GM18519 (cell line): ENCODE measurements at regions not wholly inside any gene's neighbourhood (a gene's known extent, or its start where the extent isn't known, plus 50 kb on each side); places are given as distances from the start of the nearest gene placed in this dataset.

Source experiments
- ATAC-seq: cut with Tn5 transposase; IDR thresholded peaks from one replicate; pipeline ENCODE4 v1.9.1; 2021; ENCODE audit warnings: mild to moderate bottlenecking, moderate library complexity; ENCODE audit not compliant: unreplicated experiment, low FRiP score

DNA sequence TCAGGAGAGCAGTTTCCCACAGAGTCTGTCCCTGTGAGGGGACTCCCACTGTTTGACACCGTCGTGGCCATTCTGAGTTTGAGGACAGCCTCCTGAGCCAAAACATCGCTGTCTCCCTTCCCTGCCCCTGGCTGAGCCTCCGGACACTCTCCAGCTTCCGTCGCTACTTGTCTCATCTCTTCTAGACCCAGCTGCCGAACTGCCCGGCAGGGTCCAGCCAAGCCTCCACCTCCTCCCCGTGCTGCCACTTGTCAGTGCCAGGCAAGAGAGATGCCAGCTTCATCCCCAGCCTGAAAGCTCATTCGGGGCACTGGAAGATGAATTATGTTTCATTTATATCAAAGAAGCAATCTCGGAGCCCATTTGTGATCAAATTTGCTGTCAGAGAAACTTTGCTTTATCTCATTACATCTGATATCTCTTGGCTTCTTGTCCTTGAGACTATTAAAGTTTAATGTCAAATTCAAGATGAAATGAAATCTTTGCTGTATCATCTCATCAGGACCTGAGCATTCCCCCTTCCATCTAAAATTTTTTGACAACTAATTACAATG, 283.9 kb downstream of the BUD13 start:
- no peak for ATAC-seq

DNA sequence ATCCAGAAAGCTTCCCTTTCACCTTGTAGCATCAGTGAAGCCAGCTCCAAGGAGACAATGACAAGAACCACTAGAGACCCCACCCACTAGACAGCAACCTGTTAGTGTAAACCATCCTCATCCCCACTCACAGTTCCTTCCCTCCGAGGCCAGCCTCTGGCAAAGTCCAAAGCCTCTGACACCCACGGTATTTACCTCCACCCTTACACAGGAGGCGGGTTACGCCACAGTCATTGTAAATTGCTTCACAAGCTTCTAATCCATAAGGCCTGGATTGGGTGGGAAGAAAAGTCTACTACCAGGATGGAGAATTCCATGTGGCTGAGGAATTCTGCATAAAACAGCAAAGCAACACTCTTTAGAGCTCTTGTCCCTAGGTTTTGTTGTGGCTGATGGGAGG, 287.4 kb downstream of the BUD13 start:
- no peak for ATAC-seq

DNA sequence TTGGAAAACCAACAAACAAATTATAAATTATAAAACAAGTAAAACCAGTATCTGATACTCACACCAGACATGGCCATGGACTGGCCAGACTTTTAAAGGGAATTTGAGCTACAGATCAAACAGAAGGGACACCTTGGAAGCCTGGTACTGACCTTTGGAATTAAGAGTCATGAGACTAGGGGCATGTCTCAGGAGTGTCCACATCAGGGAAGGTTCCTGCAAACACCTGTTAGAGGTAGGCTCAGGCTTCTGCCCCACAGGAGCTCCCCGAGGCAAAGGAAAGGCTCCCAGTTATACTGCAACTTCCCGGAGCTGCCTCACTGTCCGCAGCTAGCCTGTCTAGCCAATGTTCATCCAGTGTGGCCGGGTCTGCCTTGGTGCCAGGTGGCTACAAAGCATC, 290.1 kb downstream of the BUD13 start:
- no peak for ATAC-seq

DNA sequence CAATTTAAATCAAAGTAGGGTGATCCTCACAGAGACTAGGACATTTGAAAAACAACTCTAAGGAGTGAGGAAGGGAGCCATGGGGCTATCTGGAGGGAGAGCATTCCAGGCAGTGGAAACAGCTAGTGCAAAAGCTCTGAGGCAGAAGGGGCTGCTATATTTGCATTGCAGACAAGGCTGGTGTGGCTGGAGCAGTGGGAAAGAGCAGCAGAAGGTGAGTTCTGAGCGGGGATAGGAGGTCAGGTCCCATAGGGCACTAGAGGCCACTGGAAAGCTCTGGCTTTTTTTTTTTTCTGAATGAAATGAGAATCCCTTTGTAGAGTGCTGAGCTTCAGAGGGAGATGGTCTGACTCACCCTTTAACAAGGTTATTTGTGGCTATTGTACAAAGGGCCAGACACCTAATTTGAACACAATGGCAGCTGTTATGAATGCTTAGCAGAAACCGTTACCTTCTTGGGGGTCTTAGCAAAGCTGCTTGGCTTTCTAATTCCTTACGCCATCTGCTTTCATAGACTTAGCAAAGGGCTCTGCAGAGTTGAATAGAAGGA, 291.6 kb downstream of the BUD13 start:
- no peak for ATAC-seq

DNA sequence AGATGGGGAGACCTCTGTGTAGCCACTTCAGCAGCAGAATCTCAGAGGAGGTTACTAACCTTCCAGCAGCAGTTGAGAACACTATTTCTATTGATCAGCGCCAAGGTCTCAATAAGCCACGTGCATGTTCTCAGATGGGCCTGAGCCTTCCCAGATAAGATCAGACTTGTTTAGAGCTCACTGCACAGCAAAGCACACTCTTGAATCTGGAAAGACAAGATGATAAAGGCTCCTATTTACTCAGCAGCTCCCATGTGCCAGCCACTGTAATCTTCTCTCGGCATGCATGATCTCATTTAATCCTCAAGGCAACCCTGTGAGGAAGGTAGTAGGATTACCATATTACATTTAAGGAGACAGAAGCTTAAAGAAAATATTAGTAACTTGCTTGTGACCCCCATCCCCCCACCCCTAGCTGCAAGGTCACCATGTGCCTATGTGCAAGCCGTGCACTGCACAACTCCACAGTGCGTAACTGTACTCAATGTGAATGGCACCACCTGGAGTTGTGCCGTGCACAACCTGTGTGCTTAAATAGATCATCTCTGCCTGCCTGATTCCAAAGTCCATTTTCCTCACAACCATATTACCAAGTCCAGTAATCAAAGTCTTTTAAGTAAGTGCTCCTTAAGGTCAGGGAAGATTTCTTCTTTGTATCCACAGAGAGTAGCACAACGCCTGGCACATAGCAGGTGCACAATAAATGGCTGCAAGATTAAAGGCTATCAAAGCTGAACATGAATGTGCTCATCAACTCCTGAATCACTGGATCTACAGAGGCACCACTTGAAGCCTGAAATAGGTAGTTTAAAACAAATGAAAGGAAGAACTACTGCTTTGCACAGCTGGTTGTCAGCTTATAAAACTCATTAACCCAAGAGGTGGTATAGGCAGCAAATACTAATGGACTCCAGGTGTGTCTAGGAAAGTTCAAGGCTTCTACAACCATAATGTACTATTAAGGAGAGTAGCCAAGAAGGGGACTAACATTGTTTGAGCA, 293.8 kb downstream of the BUD13 start:
- no peak for ATAC-seq

DNA sequence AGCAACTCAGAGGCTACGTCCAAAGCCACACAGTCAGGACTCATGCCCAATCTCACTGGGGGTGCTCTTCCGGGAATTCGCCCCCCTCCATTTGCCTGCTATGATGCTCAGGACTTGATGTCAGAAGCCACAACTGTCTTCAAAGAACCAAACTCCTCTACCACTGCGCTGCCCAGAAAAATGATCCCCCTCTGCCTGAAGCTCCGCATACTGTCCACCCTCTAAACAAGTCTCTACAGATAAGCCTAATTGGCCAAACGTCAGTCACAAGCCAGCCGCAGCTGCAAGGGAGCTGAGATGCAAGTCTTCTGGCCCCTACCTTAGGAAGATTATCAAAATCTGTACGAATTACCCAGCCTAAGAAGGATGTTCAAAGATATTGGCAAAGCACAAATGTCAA, 294.6 kb downstream of the BUD13 start:
- ATAC-seq = no peak

DNA sequence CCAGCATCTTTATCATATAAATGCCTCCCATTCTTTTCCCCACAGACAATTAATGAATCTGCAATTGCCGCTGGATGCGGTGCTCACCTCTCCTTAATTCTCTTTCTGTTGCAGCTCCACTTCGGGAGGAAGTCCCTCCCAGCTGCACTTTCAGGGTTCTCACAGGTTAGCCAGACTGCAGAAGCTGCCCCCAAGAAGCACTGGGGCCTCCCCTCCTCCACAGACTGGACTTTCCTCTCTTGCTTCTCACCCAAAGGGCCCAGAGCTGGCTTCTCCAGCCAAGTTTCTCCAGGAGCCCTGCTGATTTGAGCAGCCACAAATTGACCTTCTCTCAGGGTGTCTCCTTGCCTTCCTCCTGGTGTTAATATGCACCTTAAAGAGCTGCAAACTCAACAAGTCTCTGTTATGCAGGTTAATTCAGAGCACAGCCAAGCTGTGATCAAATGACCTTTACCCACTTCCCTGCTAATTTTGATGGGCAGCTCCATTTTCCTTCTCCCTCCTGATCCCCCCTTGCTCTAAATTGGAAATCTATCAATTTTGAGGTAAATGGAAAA, 298.9 kb downstream of the BUD13 start:
- ATAC-seq = no peak

DNA sequence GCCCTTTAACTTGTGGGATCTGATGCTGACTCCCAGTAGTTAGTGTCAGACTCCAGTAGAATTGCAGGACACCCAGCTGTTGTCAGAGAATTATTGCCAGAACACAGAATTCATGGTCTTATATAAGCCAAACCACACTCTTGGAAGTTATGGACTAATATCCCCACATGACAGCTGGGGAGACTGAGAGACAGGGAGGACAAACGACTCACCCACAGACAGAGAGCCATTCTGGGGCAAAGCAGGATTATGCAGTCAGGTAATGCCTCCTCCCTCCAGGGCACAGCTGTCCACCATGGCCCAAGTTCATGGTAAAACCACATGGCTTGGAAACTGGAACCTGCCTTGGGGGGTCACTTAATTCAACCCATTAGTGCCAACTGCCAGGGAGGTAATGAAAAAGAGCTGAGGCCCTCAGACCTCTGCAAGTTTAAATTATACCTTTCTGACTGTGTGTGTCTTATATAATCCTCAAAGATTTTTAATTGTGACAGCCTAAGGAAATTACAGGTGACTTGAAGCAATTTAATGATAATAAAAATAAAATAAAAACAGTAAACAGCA, 299.5 kb downstream of the BUD13 start:
- ATAC-seq = no peak

DNA sequence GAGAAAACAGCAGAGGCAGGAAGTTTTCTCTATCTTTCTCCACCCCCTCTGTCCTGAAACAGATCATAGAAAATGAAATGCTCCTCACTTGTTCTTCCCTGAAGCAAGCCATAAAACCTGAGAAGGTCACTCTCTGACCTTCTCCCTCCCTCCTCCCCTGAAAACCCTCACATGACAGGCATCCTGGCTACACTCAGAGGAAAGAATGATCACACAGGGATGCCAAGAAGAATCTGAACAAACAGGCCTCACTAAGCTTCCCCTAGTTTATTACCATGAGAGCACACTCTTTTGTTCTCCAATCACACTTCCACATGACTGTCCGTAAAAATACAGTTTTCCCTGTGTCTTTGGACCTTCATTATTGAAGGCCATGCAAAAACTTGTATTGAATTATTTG, 300.1 kb downstream of the BUD13 start:
- no peak for ATAC-seq

DNA sequence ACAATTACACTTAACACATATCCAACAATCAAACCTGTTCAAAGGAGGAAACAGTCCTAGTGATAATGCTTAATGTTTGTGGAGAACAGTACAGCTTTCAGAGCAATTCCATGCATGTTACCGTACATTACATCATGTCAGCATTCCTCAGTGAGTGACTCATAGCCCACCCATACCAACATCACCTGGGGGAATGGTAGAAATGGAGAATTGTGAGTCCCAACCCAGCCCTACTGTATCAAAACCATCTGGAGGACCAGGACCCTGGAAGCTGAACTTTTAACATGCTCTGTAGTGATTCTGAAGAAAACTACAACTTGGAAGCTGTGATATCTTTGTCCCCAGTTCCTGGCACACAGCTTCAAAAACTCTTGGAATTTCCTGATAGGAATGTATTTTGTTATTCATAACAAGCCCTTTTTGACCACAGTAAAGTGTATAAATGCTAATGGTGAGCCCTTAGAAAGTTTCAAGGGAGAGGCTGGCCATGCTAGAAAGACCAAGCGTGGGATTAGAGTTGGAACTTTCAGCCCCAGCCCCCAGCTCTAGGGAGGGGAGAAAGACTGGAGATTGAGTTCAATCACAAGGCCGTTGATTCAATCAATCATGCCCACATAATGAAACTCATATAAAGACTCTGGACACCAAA, 301.1 kb downstream of the BUD13 start:
- no peak for ATAC-seq

DNA sequence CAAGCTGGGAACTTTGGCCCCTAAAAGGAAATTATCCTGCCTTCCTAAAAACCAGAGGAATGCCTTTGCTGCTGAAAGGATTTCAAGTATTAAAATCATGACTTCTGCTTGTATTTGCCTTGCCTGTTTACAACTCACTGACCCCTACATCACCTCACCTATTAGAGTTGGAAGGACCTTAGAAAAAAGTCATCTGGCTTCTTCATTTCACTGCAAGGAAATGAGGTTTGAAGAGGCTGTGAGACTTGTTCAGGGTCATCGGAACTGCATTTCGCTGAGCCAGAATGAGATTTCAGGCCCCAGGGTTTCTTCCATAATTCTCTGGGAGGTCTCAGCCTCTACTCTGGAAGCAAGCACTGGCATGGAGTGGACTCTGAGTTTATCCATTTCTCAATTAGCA, 304.1 kb downstream of the BUD13 start:
- ATAC-seq = no peak

DNA sequence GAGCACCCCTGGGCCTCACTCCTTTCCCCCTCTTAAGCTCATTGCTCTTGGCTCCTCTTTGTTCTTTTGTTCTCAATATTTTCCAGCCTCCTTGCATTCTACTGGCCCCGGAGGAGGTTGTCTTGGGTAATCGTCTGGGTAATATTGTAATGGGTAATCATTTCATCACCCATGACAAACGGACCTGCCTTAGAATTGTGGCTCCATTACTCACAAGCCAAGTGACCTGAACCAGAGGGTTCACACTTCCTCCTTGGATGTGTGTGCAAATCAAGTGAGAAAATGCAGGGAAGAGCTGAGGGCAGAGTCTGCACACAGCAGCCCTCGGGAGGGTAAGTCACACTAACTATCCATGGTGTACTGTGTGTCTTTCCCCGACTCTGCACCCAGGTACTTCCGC, 305.0 kb downstream of the BUD13 start:
- no peak for ATAC-seq

DNA sequence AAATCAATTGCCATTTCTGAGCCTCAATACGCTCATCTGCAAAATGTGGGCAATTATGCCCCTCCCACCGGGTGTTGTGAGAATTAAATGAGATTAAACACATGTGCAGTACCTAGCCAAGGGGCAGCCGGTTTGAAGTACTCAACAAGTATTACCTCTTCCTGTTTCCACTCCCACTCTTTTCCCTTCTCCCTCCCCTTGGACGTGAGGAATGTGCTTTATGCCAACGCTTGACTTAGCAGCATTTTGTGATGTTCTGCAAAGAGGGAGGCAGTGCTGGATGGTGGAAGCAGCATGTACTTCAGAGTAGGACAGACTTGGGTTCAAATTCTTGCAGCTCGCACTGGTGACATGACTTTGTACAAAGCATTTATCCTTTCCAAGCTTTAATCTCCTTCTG, 306.0 kb downstream of the BUD13 start:
- no peak for ATAC-seq

DNA sequence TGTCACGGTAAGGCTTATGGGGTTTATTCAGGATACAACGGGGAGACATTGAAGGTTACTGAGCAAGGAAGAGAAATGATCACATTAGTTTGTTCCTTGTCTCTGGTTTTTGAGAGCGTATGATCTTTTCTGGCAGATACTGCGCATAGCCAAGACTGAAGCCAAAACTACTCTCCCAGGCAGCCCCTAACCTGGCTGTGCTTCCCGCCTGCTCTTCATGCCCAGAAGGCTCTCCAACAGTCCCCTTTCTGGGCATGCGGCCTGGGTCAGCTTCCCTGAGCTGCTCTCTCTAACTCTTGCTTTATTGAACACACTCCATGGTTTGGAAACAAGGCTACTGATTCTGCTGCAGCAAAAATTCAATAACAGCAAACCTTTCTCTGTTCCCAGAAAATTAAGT, 306.6 kb downstream of the BUD13 start:
- ATAC-seq = no peak

DNA sequence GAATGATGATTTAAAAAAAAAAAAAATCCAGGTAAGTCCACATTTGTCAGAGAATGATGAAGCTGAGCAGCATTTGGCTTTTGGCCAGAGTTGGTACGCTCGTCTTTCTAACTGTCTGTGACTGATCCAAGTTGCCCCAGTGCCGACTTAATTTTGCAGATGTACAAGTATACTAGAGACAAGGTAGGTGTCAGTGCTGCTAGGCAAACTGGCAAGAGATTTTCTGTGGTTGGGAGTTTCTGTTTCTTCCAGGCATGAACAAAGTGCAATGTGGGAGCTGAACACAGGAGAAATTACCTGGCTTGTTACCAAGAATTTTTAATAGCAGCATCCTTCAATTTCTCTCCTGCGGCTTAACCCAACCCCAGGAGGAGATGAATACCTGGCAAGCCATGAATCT, 307.7 kb downstream of the BUD13 start:
- ATAC-seq = no peak

DNA sequence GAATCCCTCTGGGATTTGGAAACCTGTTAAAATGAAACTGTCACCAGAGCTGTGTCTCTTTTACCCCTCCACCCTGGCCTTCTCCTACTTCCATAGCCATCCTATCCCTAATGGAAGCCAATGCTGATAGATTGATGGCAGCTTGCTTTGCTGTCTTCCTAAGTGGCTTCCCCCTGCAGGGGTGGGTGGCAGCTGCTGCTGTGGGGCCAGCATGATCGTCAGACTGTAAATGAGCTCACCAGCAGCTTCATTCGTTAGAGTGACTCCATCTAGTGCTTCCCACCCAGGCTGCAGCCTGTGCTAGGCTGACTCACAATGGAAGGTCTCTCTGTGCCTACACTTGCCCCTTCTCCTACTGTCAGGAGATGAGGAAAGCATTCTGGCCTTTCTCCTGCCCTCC, 311.0 kb downstream of the BUD13 start:
- ATAC-seq = no peak

DNA sequence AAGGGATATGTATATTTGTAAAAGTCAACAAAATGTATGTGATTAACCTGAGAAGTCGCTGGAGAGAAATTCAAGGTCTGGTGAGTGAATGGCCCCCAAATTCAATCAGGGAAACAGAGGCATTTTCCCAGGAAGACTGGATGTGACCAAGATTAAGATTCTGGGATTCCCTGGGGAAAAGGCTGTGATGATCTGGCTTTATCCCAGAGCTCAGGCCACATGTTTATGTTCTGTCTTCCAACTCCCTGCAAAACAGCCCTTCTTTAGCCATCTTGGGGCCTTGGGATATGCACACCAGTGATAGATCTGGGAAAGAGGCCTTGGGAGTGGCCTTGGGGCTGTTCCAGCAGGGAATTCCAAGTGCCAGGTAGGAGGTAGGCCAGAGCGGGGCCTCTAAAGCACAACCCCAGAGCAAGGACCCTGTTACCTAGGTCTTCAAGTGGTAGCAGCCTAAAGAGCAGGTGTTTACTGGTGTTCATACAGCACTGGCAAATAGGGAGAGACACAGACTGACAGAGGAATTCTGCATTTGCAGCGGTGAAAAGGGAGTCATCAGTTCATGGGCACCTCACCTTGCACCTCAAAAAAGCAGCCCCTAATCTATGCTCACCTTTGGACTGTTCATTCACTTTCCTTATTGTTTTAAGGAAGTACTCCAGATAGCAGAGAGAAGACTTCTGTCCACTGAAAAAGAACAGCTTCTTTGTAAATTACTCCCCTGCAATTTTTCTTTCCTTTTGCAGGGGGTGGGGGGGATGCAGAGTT, 312.4 kb downstream of the BUD13 start:
- no peak for ATAC-seq

DNA sequence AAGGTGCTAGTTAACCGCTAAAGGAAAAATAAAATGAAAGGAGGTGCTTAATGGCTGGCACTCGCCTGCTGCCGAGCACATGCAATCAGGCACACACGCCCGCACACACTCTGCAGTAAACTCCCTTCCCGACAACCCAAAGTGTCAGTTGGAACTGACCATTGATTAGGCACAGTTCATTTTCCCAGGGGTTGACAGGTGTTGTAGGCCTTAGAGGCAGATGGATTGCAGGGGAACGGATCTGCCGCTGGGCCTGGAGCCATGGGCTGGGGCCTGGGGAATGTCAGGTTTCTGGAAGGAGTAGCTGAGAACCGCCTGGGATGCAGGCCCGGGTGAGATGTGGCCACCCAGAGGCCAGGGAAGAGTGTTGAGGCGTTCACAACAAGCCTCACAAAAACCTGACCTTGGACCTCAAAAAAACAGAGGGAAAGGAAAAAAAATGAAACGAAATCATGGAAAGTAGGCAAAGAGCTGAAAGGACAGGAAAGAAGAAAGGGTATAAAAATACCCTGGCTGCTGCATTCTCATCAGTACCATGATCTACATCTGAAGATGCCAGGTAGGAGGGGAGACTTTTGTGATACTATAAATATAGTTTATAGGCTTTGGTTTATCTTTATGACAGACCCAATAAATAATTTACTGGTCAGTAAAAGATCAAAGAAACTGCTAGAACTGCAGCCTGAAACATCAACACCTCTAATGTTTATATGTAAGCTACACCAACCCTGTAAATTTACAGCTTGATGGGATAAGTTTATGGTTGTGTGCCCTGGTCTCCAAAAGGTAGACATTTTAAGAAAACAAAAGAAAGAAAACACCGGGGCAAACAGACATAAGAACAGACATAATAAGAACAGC, 313.4 kb downstream of the BUD13 start:
- no peak for ATAC-seq

DNA sequence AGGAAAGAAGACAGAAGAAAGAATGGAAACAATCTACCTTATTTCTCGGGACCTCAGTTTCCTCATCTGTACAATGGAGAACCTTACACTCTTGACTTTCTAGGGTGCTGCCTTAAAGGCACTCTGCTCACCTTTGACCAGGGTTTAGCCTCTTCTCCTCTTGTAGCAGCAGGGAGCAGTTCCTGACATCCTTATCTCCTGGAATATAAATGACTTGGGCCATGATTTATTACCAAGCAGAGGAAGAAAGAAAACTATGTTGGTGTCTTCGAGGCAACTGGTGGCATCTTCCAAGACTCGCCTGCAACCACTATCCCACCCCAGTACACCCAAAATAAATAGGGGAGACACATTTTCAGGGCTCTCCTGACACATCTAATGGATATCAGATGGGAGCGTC, 314.2 kb downstream of the BUD13 start:
- ATAC-seq = no peak
